HG02852 (cell line): ENCODE measurements at regions not wholly inside any gene's neighbourhood (a gene's known extent, or its start where the extent isn't known, plus 50 kb on each side); places are given as distances from the start of the nearest gene placed in this dataset.

Experiments
- ATAC-seq: cut with Tn5 transposase; IDR thresholded peaks from one replicate; pipeline ENCODE4 v1.9.1; 2021; ENCODE audit warnings: mild to moderate bottlenecking, moderate library complexity; ENCODE audit not compliant: unreplicated experiment

DNA sequence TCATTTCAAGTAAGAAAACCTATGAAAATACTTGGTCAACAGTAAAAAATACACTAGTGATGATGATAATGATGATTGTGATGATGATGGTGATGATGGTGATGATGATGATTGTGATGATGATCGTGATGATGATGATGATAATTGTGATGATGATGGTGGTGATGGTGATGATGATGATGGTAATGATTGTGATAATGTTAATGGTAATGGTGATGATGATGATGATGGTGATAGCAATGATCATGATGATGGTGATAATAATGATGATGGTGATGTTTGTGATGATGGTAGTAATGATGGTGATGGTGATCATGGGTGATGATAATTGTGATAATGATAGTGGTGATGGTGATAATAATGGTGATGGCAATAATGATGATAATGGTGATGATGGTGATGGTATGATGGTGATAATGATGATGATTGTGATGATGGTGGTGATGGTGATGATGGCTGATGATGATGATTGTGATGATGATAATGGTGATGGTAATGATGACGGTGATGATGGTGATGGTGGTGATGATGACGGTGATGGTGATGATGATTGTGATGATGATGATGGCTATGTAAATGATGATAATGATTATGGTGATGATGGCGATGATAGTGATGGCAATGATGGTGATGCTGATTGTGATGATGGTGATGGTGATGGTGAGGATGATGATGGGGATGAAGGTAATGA, 62.1 kb downstream of the VCX3A start:
- no peak for ATAC-seq

DNA sequence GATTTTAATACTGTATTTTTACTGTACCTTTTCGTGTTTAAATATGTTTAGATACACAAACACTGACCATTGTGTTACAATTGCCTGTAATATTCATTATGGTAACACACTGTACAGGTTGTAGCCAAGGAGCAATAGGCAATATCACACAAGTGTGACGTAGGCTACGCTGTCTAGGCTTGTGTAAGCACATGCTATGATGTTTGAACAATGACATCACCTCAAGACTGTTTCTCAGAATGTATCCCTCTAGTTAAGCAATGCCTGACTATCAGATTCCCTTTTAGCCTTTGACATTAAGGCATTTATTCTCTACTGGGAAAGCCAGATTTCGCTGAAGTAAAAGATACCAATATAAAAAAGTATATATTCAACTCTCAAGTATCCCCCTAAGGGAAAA, 66.2 kb downstream of the VCX3A start:
- no peak for ATAC-seq

DNA sequence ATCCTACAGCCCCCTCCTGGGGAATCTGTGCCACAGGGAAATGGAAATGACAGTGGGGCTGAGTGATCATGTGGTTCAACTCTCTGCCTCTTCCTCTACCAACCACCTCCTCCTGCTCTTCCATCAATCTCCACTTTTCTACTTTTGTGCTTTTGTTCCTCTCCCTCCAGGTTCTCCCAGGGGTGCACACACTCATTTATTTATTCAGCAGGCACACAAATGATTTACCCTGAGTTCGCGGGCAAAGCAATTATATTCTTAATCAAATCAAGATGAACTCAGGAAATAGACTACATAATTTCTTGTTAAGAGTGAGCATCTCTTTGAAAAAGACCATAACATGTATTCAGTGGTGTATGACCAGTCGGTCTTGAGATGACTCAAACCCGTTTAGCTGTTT, 69.2 kb downstream of the VCX3A start:
- no peak for ATAC-seq

DNA sequence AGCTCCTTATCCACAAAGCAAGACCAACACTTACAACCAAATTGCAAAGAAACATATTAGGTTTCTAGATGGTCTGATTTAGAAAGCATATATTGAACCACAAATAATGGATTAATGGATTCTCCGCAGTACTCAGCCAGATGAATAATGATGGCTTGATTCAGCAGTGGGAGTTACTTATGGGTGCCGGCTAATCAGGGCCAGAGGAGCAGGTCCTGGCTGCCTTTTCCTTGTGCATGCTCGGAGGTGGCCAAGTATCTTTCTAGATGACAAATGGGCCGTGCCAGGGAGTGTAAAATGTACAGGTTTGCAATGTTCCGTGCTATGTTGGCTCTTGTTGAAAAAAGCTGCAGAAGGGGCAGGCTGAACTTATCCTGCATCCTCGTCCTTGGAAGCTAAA, 70.2 kb downstream of the VCX3A start:
- ATAC-seq, result no peak

DNA sequence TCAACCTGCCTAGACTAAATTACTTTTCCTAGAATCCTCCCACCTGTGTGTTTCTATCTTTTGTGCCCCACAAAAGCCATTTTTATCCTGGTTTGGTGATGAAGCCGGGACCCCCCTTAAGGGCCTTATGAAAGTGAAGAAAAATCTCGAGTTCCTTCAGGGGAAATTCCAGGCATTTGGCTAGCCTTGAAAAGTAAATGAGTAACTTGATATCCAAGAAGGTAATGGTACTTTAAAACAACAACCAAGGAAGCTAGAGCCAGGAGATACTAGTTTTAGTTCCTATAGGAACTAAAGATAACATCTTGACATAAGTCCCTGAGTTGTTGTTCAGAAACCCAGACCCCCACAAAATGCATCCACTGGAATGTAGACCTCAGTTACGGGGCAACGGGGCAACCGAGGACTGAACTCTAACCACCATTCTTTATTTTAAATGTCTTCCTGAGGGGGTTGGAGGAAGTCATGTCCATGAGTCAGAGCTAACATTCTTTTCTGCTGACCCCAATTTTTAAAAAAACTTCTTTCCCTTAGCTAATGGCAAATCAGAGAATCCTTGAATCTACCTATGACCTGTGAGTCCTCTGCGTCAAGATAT, 73.9 kb downstream of the VCX3A start:
- ATAC-seq, result no peak

DNA sequence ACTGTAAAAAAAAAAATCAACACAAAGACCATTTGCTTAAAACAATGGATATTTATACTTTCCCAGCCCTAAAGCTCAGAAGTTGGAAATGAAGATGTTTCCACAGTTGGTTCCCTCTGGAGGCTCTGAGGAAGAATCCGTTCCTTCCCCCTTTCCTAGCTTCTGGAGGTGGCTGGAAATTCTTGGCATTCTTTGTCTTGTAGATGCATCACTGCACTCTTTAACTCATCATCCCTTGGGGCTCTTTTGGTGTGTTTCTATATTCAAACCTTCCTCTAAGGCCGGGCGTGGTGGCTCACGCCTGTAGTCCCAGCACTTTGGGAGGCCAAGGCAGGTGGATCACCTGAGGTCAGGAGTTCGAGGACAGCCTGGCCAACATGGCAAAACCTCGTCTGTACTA, 78.7 kb downstream of the VCX3A start:
- ATAC-seq, result no peak

DNA sequence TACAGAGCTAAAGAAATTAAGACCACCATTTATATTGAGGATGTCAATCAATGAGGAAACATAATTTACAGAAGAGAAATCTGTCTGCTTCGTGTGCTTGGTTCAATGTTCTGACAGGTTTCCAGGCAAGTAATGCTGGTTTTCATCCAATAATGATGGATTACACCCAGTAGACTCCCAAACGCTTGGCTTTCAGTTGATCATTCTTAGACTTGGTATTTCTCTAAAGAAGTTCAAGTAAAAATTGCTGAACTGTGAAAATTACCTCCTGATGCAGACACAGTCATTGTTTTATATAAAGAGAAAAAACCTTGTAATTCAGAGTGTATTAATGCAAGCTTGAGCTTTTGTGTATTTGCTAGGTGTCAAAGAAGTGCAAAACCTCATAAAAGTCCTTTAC, 85.0 kb downstream of the VCX3A start:
- ATAC-seq, result no peak

DNA sequence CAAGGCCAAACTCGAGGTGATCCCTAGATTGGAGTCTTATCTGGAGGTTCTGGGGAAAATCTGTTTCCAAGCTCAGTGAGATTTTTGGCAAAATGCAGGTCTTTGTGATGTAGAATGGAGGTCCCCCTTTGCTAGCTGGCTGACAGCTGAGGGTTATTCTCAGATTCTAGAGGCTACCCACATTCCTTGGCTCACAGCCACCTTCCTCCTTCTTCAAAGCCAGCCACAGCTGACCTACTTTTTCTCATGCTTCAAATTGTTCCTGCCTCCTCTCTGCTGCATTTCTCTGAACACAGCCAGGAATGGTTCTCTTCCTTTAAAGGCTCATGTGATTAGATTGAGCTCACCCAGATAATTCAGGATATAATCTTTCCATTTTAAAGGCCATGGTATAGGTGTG, 86.9 kb downstream of the VCX3A start:
- ATAC-seq, result no peak

DNA sequence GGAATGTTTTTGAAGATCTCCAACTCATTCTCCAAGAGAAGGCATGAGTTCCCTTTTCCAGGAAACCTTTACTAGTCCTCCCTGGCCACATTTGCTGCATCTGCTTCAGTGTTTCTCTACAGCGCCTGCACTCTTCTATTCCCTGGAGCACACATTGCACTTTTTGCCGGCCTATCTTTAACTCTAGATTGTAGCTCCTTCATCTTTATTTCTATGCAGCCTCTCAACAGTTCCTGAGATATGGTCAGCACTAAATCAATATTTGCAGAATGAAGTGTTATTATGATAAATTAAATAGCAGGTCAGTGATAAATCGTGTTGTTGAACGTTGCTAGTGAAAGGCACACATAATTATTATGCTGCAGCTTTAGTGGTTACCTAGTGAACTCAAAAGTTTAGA, 88.3 kb downstream of the VCX3A start:
- no peak for ATAC-seq

DNA sequence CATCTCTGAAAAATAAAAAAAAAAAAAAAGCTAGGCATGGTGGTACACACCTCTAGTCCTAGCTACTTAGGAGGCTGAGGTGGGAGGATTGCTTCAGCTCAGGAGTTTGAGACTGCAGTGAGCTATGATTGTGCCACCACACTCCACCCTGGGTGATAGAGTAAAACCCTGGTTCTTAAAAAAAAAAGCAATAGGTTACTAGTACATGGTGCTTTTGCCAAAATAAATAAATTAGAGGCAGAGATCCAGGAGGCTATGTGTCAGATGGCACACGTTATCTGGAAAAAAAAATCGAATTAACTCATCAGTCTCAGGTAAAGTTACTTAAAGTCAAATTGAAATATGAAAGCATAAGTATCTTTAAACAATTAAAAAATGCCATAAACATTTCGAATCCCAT, 94.3 kb downstream of the VCX3A start:
- ATAC-seq, result no peak

DNA sequence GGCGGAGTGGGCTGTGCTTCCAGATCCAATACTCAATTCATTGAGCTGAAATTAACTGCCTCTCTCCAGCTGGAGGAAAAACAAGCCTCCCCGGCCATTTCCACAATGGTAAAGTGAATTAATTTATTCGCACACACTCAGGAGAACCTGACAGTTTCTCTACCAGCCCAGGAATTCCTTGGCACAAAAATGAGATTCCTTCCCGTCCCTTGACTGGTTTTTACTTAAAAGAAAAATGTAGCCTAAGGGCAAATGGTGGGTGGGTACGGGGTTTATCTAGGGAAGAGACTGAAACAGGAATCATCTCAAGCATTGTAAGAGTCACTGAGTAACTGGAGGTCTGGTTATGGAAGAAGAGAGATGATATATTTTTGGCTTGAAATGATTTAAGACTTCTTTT, 102.7 kb downstream of the VCX3A start:
- no peak for ATAC-seq

DNA sequence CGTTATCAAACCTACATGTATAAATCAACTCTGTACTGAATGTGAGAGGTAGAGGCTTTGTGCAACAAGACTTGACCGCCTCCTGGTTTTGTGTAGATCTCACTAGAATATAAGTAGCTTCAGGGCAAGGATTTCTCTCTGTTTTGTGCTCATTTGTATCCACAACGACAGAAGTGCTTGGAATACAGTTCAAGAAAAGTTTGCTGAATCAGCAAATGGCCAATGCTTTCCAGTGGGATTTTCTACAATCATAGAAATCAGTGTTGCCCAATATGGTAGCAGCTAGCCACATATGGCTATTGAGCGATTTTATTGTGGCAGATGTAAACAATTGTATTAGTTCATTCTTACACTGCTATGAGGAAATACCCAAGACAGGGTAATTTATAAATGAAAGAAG, 127.4 kb downstream of the VCX3A start:
- no peak for ATAC-seq

DNA sequence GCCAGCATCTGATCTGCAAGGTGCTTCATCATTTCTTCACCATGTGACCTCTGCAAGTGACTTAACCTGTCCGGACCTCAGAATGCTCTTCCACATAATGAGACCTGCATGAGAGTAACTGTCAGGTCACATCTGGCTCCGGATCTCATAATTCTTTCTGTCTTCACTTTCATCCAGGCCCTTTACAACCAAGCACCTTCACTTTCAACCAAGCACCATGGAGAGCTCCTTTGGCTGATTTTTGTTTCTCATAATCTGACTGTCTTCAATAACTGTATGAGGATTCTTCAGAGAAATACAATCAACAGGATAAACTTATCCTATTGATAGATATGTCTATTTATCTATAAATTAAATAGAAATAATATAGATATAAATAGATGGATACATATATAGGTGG, 148.1 kb downstream of the VCX3A start:
- ATAC-seq, result no peak

DNA sequence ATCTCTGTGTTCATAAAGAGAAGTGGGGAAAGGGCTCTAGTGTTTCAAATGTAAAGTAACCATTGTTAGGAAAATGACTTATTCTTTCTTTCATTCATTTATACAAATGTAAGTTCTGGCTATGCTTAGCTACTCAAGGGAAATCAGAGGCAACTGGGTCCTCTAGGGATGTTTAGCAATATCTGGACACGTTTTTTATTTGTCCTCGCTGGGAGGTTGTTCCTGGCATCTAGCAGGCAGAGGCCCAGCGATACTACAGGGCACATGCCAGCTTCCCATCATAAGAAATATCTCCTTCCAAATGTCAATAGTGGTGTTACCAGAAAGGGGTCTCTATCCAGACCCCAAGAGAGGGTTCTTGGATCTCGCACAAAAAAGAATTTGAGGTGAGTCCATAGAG, 150.0 kb downstream of the VCX3A start:
- ATAC-seq, result no peak

DNA sequence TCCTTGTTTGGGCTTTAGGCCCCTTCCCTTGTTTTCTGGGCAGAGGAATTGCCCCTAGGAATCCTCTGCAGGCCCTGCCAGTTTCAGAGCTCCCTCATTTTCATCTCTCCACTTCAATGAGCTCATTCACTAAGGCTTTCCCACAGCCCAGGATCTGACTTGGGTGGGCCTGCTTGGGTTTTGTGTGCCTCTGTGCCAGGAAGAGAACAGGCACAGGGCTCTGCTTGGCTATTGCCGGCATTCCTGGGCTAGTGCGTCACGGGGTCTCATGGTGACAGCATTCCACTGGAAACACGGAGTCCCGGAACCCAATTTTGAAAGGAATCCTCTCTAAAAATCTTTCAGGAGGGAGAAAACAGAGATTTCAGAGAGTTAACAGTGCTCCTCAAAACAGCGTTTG, 150.5 kb downstream of the VCX3A start:
- ATAC-seq, result no peak

DNA sequence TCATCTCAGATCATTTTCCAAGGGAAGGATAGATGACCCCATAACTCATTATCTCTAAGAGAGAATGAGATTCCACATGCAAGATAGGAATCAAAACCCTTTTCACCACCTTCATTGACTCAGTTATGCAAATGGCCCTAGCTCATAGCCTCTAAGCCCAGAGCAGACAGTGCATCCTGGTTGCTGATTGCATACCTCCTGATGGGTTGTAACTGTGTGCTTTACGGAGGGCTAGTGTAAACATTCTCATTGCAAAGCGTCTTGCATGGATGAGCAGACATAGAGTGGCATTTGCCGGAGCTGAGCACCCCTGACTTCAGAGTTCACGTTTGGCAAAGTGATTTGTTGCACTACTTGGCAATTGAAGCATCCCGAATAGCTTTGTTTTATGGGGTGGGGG, 151.0 kb downstream of the VCX3A start:
- no peak for ATAC-seq

DNA sequence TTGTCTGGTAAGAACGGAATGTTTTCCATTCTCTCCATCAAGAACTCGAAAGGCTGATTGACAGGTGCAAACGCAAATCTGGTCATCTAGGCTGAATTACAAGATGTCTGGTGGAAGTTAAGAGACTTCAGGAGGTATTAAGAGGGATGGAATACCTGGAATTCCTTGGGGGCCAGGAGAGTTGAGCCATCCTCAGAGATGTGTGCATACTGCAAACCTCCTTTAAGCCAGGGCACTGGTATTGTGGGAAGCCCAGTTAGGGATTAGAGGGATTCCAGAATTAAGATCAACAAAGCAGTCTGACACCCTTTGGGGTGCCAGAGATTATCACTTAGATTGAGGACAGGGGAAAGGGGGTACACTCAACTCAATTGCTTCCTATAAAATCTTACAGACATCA, 151.4 kb downstream of the VCX3A start:
- ATAC-seq, result no peak

DNA sequence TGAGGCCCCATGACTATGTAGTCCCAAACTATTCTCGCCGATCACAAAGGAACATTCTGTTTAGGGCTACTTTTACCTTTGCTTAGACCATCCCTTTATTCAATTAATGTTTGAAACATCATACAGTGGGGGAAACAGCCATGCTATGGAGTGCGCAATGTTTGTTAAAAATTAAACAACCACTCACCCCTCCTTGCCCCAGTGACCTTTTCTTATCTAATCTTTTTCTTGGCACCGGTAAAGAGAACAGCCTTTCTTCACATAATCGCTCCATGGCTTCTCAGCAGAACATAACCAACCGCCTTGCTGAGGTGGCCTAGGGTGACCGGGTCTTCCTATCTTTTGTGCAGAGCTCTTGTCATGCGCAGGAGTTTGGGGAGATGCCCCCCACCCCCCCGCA, 152.6 kb downstream of the VCX3A start:
- no peak for ATAC-seq

DNA sequence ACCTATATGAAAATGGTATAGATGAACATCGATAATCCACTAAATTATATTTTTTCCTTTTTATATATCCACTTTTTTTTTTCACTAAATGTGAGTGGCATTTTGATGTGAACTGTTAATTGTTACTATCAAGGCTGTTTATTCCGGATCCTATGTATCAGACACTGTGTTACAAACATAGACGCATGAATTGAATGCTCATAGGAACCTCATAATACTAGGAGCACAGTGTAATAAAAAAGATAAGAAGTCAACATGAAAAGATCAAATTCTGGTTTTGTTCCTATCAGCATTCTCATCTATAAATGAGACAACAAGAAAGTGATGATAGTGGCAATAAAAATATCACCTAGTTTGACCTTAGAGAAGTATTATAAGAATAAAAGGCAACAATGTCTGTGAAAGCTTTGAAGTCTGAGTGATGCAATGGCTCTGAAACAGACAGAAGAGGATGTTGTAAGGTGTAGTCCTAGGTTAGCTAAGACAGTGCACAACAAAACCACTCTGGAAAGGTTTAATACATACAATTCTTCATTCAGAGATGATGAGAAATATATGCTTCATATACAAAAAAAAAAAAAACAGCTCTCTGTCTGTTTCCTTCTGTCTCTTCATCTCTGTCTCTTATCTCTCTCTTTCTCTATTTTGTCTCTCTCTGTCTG, 148.6 kb upstream of the NLGN4X start:
- no peak for ATAC-seq

DNA sequence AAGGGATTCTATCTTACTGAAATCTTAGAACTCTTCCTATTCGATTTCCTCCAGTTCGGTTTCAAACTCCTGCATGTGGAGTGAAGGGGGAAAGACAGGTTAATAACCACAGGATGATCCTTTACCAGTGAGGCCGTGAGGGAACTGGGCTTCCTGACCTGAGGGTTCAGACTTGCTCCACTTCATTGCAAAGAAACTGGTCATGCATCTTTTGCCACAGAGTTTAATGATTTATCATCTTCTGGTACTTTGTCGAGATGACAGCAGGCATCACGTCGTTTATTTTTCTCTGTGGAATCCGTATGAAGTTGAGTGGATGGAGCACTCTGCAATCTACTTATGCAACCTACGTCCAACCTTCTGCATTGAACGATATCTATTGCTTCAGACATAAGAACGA, 145.9 kb upstream of the NLGN4X start:
- ATAC-seq, result no peak

DNA sequence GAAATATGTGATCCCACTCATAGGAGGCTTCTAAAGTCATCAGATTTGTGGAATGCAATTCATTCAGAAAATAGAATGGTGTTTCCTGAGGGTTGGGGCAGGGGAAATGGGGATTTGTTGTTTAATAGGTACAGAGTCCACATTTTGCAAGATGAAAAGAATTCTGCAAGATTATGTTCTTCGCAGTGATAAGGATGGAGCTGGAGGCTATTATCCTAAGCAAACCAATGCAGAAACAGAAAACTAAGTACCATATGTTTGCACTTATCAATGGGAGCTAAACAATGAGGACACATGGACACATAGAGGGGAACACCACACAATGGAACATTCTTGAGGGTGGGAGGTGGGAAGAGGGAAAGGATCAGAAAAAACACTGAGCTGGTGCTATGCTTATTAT, 144.3 kb upstream of the NLGN4X start:
- no peak for ATAC-seq

DNA sequence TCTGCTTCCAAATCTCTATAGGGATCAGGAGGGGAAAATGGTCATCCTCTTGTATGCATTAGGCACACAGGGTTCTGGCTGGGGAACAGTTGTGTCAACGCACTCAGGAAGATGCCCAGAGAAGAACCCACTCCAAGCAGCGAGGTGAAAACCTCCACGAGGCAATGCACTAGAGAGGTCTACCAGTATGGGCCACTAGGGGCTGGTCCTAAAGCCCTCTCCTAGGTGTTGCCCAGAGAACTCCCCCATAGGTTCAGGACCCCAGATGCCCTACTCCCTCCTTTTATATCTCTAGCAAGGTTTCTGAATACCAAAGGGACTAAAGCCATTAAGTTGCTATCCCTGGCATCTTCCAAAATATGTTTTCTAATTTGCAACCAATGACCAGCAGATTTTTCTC, 142.7 kb upstream of the NLGN4X start:
- ATAC-seq, result no peak

DNA sequence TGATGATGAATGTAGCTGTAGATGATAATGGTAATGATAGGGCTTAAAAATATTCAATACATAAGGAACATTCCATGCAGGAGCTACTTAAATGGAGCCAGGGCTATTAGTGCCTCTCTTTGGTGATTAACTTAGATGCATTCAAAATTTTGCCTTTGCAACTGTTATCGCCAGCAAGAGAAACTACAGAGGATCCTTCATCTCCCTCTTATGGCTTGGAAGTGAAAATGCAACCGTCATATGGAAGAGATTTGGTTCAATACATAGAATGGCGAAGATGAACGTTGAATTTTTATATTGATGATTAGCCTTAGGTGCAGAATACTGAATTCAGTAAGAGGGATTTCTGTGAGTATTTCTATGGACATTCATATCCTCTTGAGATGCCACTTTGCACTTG, 134.5 kb upstream of the NLGN4X start:
- no peak for ATAC-seq
